ENCODE measurements at regions not wholly inside any gene's neighbourhood (a gene's known extent, or its start where the extent isn't known, plus 50 kb on each side); places are given as distances from the start of the nearest gene placed in this dataset.

- no peak for DNase-seq (ENCODE audit: low read depth, low spot score)
Observed at GRCh38 chr6:1091900-1092299, 220.0 kb upstream of the FOXQ1 start.

DNA sequence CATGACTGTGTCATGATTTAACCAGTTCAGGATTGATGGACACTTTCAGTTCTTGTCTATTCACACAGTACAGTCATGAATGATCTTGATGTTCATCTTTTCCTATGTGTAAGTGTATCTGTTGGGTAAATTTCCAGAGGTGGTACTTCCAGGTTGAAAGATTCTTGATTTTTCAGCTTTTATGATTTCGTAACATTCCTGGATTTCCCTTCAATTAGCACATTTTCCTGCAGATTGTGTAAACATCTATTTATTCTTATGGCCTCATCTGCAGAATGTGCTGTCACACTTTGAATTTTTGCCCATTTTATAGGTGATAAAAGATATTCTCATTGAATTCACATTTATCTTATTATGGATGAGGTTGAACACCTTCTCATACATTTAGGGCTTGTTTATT, 222.0 kb upstream of the FOXQ1 start:
- no peak for DNase-seq (ENCODE audit: low read depth, low spot score)

GRCh38 chr6:1088492-1089001, 223.4 kb upstream of the FOXQ1 start:
- DNase-seq (ENCODE audit: low read depth, low spot score) = no peak

DNA sequence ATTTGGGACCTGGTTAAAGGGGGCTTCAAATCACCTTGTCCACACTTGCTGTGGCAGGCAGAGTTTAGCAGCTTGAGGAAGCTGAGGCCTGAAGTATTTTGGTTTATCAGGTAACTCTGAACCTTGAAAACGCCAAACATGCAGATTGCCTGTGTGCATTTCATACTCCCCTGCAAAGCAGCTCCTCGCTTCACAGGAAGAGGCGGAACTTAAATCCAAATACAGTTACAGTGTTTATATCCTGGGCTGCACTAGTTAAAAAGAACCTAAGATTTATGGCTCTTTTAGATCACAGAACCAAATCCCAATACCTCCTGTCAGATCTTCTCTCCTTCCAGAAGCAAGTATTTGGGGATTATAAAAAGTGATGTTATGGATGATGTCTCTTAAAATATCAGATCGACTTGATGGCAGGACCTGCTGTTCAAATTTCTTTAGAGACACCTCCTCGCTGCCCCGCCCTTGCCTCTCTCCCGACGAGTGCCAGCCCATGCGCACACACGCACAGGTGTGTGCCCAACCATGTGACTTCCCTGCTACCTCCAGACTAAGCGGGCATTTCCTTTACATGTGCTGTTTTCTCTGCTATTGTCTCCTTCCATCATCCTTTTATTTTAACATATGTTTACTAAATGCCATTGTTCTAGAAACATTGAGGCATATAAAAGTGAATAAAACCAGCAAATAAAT, 224.6 kb upstream of the FOXQ1 start:
- no peak for DNase-seq (ENCODE audit: low read depth, low spot score)

- no peak for DNase-seq (ENCODE audit: low read depth, low spot score)
Observed at GRCh38 chr6:1086446-1087153, 225.3 kb upstream of the FOXQ1 start.

GRCh38 chr6:1082285-1082935, 229.5 kb upstream of the FOXQ1 start:
- DNase-seq (ENCODE audit: low read depth, low spot score) = no peak

- no peak for DNase-seq (ENCODE audit: low read depth, low spot score)
Observed at GRCh38 chr6:1081551-1082284, 230.2 kb upstream of the FOXQ1 start.

- no peak for DNase-seq (ENCODE audit: low read depth, low spot score)
Observed at GRCh38 chr6:1080453-1081337, 231.2 kb upstream of the FOXQ1 start.

GRCh38 chr6:1079525-1079924, 232.4 kb upstream of the FOXQ1 start:
- DNase-seq (ENCODE audit: low read depth, low spot score) = no peak

DNA sequence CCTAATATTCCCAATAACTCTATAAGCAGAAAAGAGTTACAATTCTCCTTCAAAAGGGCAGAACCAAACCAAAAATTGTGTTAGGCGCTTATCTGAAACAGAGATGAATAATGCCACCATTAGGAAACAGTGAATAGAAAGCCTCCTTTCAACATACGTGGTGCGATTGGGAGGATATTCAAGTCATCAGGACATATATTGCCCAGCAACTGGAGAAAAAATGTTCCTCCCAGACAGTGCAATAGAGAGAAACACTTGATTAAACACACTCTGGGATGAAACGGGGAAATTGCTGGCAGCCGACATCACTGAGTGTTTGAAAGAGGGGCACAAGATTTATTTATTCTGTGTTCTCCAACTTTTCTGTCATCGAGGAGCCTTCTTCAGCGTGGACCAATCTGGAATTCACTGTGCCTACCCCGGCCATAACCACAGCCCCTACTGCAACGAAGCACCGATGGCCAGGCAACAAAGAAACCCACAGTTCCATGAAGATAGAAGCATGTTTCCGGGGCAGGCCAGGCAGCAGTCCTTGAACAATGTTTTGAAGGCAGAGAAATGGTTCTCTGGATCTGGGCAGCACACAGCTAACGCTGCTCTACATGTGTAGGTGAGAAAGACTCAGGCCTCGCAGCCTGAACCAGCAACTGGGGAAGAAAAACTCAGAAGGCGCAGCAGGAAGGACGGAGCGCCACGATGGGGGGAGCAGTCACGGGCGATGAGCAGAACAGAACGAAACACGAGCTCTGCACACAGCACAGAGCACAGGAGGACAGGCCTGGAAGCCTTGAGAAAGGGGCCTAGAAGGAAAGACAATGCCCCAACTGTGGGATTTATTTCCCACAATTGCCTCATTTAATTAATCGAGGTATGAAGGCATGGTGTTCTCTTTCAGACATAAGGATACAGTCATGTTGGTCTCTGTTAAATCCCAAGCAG, 234.2 kb upstream of the FOXQ1 start:
- DNase-seq (ENCODE audit: low read depth, low spot score) = no peak

DNA sequence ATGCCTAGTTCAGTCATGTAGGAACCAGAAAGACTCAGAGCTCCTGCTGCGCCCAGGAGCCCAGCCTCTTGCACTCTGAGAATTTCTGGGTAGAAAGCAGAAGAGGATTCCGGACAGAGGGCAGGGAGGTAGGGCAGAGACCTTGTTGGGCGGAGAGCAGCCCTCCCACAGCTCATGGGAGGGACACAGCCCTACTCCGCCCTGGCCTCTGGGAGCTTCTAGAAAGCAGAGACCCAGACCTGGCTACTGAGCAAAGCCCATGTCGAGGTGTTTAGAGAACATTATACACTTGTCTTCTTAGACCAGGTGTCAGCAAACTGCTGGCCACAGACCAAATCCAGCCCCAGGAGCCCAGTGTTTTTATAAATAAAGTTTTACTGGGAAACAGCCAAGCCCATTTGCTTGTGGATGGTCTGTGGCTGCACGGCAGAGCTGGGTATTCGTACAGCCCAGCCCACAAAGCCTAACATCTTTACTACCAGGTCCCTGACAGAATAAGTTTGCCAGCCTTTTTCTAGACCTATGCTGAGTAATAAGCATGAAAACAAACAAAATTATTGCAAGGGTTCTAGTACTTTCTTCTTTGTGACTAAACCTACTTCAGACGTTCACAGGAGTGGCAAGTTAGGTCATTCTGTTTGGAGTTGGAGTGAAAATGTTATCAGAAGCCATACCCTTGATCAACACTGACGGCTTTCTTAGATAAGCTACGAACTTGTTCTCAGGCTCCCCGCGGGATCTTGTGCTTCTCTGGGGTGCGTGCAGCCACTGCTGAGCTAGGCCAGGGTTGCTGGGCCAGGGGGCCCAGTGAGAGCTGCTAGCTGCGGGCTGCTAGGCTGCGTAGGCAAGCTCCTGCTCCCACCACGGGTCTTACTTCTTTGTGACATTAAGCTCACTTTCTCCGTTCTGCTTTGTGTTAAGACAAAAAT, 235.1 kb upstream of the FOXQ1 start:
- DNase-seq (ENCODE audit: low read depth, low spot score) = no peak

- DNase-seq (ENCODE audit: low read depth, low spot score) = no peak
Observed at GRCh38 chr6:1075880-1076279, 236.0 kb upstream of the FOXQ1 start.

- no peak for DNase-seq (ENCODE audit: low read depth, low spot score)
Observed at GRCh38 chr6:1075444-1075843, 236.5 kb upstream of the FOXQ1 start.

GRCh38 chr6:1070085-1070521, 241.8 kb upstream of the FOXQ1 start:
- no peak for DNase-seq (ENCODE audit: low read depth, low spot score)

DNA sequence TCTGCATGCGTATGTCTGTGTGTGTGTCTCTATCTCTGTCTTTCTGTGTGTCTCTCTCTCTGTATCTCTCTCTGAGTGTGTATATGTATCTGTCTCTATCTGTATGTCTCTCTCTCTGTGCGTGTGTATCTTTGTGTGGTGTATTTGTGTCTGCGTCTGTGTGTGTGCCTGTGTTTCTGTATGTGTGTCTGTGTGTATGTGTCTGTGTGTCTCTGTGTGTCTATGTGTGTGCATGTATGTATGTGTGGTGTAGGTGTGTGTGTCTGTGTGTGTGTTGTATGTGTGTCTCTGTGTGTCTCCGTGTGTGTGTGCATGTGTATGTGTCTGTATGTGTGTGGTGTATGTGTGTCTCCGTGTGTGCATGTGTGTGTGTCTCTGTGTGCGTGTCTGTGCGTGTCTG, 243.0 kb upstream of the FOXQ1 start:
- DNase-seq (ENCODE audit: low read depth, low spot score) = no peak

- DNase-seq (ENCODE audit: low read depth, low spot score) = no peak
Observed at GRCh38 chr6:1068068-1068467, 243.8 kb upstream of the FOXQ1 start.

DNA sequence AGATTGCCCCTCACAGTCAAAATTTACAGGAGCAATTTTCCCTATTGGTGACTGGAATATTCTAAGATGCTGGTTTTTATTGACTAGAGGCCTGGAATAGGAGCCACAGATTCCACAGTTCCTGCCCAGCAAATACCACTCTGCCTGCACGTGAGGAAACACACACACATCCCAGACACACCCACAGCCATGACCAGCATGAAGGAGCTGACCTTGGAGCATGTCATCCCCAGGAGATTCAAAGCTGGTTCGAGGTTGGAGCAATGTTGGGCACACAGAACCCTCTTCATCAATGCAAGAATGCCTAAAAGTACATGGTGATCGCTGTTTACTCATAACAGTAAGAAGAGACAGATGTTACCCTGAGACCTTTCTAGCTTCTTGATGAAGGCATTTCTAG, 244.6 kb upstream of the FOXQ1 start:
- DNase-seq (ENCODE audit: low read depth, low spot score) = no peak

GRCh38 chr6:1066449-1067090, 245.3 kb upstream of the FOXQ1 start:
- DNase-seq (ENCODE audit: low read depth, low spot score) = no peak
